Endothelial cell of umbilical vein (primary cell): ENCODE measurements at regions not wholly inside any gene's neighbourhood (a gene's known extent, or its start where the extent isn't known, plus 50 kb on each side); places are given as distances from the start of the nearest gene placed in this dataset.
A peak's percentile ranks its signal among the peaks of the same experiment; 100 is the strongest.

ENCODE experiments used
- BruUV-seq: library from RNA; stranded (reverse); fragments of 400-500 nt; replicated peaks from 2 replicates; lab custom pipeline; 2021; lab: Mats Ljungman, UMichigan
- CTCF ChIA-PET: fragments of 300-600, 350-600 bp; sonication (Branson Sonifier 250); formaldehyde crosslinking; loops from one replicate; lab custom pipeline; 2021; ENCODE audit warnings: antibody characterized with exemption, inconsistent platforms; lab: Charles Lee
- POLR2A ChIA-PET: fragments of 300-600, 350-600 bp; sonication (Branson Sonifier 250); formaldehyde crosslinking; loops from one replicate; lab custom pipeline; 2021; ENCODE audit warnings: antibody characterized with exemption, inconsistent platforms; lab: Charles Lee
- DNase-seq: peaks from one replicate; pipeline ENCODE4 v3.0.0-alpha.2; 2011; ENCODE audit warnings: low read depth, low spot score
- FAIRE-seq: peaks from 2 replicates; lab custom pipeline; 2011; peaks lifted over from hg19 to GRCh38; lab: Jason Lieb, UNC
- H2AFZ ChIP-seq: 2 replicates; pipeline ENCODE4 v1.6.0; 2012; ENCODE audit warnings: low read depth, low read length, control low read depth, inconsistent platforms
- H3K27ac ChIP-seq: 2 replicates; pipeline ENCODE4 v1.5.1; 2011; ENCODE audit warnings: low read depth, mild to moderate bottlenecking, control low read depth, low read length, moderate library complexity; ENCODE audit not compliant: insufficient read depth
- H3K27me3 ChIP-seq, 2 experiments: 2 replicates each; pipeline versions ENCODE4 v1.6.0 to v1.6.1; 2011; ENCODE audit warnings: low read length in 2 of 2, mixed read lengths in 1 of 2; ENCODE audit not compliant: control insufficient read depth in 2 of 2, insufficient read depth in 2 of 2
- H3K36me3 ChIP-seq, 2 experiments: 2 replicates in 1 of 2; 3 replicates in 1 of 2; pipeline ENCODE4 v1.5.1; 2011; ENCODE audit warnings: low read length in 2 of 2, mild to moderate bottlenecking in 1 of 2, moderate library complexity in 1 of 2; ENCODE audit not compliant: control insufficient read depth in 2 of 2, insufficient read depth in 2 of 2; ENCODE audit errors: extremely low read depth in 1 of 2
- H3K4me1 ChIP-seq: 3 replicates; pipeline ENCODE4 v1.5.1; 2011; ENCODE audit warnings: mild to moderate bottlenecking, low read length; ENCODE audit not compliant: control insufficient read depth, insufficient read depth; ENCODE audit errors: extremely low read depth
- H3K4me2 ChIP-seq: 2 replicates; pipeline ENCODE4 v1.6.1; 2011; ENCODE audit warnings: low read length, control low read depth, mixed read lengths; ENCODE audit not compliant: insufficient read depth
- H3K4me3 ChIP-seq, 3 experiments: fragments of 200-600 bp in 1 of 3; sonication (generic), shearing (Covaris generic) in 1 of 3; replicated peaks in 1 of 3; 2 replicates each; pipeline ENCODE4 v1.5.1; 2011 to 2016; ENCODE audit warnings: control low read depth in 3 of 3, low read length in 3 of 3, mild to moderate bottlenecking in 2 of 3, inconsistent platforms in 1 of 3, low read depth in 1 of 3, moderate library complexity in 1 of 3; ENCODE audit not compliant: insufficient read depth in 1 of 3
- H3K79me2 ChIP-seq: 2 replicates; pipeline ENCODE4 v1.6.0; 2012; ENCODE audit warnings: low read length, inconsistent platforms; ENCODE audit not compliant: control insufficient read depth, insufficient read depth
- H3K9ac ChIP-seq: replicated peaks from 2 replicates; pipeline ENCODE3; 2011; ENCODE audit warnings: low read length, control low read depth; ENCODE audit not compliant: insufficient read depth; ENCODE audit errors: extremely low read depth
- H3K9me1 ChIP-seq: replicated peaks from 3 replicates; pipeline ENCODE4 v1.6.0; 2011; ENCODE audit warnings: mild to moderate bottlenecking, low read length; ENCODE audit not compliant: control insufficient read depth, insufficient read depth; ENCODE audit errors: extremely low read depth
- H3K9me3 ChIP-seq: replicated peaks from 2 replicates; pipeline ENCODE4 v1.5.1; 2012; ENCODE audit warnings: low read length, inconsistent platforms; ENCODE audit not compliant: control insufficient read depth, insufficient read depth
- H4K20me1 ChIP-seq: replicated peaks from 2 replicates; pipeline ENCODE3; 2011; ENCODE audit warnings: mild to moderate bottlenecking, low read length; ENCODE audit not compliant: control insufficient read depth, insufficient read depth; ENCODE audit errors: extremely low read depth
- EZH2 ChIP-seq: IDR thresholded peaks from 2 replicates; pipeline ENCODE4 v1.6.1; 2012; ENCODE audit warnings: borderline replicate concordance, low read depth, mild to moderate bottlenecking, moderate library complexity, low read length, inconsistent platforms; ENCODE audit not compliant: severe bottlenecking
- FOS ChIP-seq: IDR thresholded peaks from 2 replicates; pipeline ENCODE4 v1.6.1; 2011; ENCODE audit warnings: mild to moderate bottlenecking, low read length, moderate library complexity, borderline replicate concordance; ENCODE audit not compliant: insufficient read depth
- GATA2 ChIP-seq: IDR thresholded peaks from 2 replicates; pipeline ENCODE4 v1.7.0; 2011; ENCODE audit warnings: low read depth, mild to moderate bottlenecking, moderate library complexity, mixed read lengths, low read length; ENCODE audit not compliant: insufficient read length, insufficient read depth
- JUN ChIP-seq: IDR thresholded peaks from 2 replicates; pipeline ENCODE4 v1.6.1; 2011; ENCODE audit warnings: borderline replicate concordance, low read depth; ENCODE audit not compliant: insufficient read length, insufficient read depth
- MYC ChIP-seq: IDR thresholded peaks from one replicate; pipeline ENCODE4 v1.6.1; 2011; ENCODE audit warnings: mild to moderate bottlenecking, low read depth, low read length
- POLR2A ChIP-seq: IDR thresholded peaks from 2 replicates; pipeline ENCODE4 v1.6.1; 2012; ENCODE audit warnings: low read depth, mild to moderate bottlenecking, control low read depth, low read length
- POLR2AphosphoS5 ChIP-seq: IDR thresholded peaks from 2 replicates; pipeline ENCODE4 v1.6.1; 2012; ENCODE audit warnings: low read depth, mild to moderate bottlenecking, control low read depth, low read length, moderate library complexity; ENCODE audit not compliant: insufficient read depth
- dilution Hi-C: fragments of 300-500 bp; cut with MboI; formaldehyde crosslinking; loops from one replicate; pipeline ENCODE4 v1.15.0; 2019; ENCODE audit warnings: low sequenced_read_pairs; ENCODE audit not compliant: extremely low pct_ligation_motif_present
- intact Hi-C: fragments of 100-400 bp; cut with micrococcal nuclease; formaldehyde crosslinking; loops from one replicate; pipeline ENCODE4 v1.10.0; 2022
- TF ChIP-seq, protein P1 (sequence below), 2 donors: IDR thresholded peaks; 1 replicate in 1 of 2; 2 replicates in 1 of 2; pipeline ENCODE4 v1.5.1; 2011; ENCODE audit warnings: low read length in 2 of 2, mild to moderate bottlenecking in 2 of 2, moderate library complexity in 2 of 2, control low read depth in 1 of 2, inconsistent platforms in 1 of 2, low read depth in 1 of 2; ENCODE audit not compliant: insufficient read depth in 1 of 2; ENCODE audit errors: extremely low read depth in 1 of 2
- TF ChIP-seq, protein P2 (sequence below): IDR thresholded peaks from 2 replicates; pipeline ENCODE4 v1.6.1; 2011; ENCODE audit not compliant: insufficient read depth, insufficient read length

DNA sequence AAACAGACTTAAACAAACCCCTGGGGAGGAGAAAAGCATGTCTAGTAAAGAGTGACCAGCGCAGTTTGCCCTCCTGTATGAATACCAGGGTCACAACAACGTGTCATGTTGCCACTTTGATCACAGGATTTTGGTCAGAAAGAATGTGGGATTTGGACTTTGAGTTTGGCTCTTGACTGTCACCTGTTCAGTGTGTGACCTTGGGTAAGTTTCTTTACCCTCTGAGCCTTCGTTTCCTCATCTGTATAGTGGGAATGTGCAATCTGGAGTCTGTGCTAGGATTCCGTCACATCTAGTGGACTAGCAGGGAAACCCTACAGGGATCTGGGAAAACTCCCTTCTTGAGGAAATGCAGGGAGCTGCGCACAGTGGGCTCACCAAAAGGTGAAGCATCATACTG is 63.6 kb downstream of the CCNL1 start:
- no peak overlapping the region for H3K4me2 ChIP-seq
- H3K36me3 ChIP-seq = no peaks in the 10 kb centered on the region
- H3K4me1 ChIP-seq = no peaks in the 10 kb centered on the region
- peaks cover 0 to 2% of the 10 kb centered on the region in 2 experiments for H3K27me3 ChIP-seq
- no peaks in the 10 kb centered on the region for H3K9me1 ChIP-seq
- dilution Hi-C loops = no loop called here
- no peaks in the 10 kb centered on the region for H3K79me2 ChIP-seq
- ChIA-PET POLR2A (no interaction called here), CTCF (no interaction called here)
- DNase-seq (no peak), FAIRE-seq (peak; percentile 8)
- TF ChIP-seq MYC (no peak), POLR2A (no peak), JUN (no peak), FOS (no peak), EZH2 (no peak), POLR2AphosphoS5 (no peak), GATA2 (no peak)
- TF ChIP-seq, protein P1, sequence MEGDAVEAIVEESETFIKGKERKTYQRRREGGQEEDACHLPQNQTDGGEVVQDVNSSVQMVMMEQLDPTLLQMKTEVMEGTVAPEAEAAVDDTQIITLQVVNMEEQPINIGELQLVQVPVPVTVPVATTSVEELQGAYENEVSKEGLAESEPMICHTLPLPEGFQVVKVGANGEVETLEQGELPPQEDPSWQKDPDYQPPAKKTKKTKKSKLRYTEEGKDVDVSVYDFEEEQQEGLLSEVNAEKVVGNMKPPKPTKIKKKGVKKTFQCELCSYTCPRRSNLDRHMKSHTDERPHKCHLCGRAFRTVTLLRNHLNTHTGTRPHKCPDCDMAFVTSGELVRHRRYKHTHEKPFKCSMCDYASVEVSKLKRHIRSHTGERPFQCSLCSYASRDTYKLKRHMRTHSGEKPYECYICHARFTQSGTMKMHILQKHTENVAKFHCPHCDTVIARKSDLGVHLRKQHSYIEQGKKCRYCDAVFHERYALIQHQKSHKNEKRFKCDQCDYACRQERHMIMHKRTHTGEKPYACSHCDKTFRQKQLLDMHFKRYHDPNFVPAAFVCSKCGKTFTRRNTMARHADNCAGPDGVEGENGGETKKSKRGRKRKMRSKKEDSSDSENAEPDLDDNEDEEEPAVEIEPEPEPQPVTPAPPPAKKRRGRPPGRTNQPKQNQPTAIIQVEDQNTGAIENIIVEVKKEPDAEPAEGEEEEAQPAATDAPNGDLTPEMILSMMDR (IDR thresholded peaks at IDR 0.05; ENCODE audit: extremely low read depth in 1 of 2, insufficient read depth in 1 of 2, low read depth in 1 of 2, low read length in 2 of 2) = no peak
- TF ChIP-seq, protein P2, sequence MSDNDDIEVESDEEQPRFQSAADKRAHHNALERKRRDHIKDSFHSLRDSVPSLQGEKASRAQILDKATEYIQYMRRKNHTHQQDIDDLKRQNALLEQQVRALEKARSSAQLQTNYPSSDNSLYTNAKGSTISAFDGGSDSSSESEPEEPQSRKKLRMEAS = no peak
- H4K20me1 ChIP-seq = no peaks in the 10 kb centered on the region
- H3K9me3 ChIP-seq = no peaks in the 10 kb centered on the region
- no peak overlapping the region for H3K9ac ChIP-seq
- H3K4me3 ChIP-seq = no peak overlapping the region
- H2AFZ ChIP-seq = no peak overlapping the region
- no TSS peak for BruUV-seq
- no peak overlapping the region for H3K27ac ChIP-seq
- intact Hi-C loops = no loop called here
